B cell (primary cell): ENCODE measurements at regions not wholly inside any gene's neighbourhood (a gene's known extent, or its start where the extent isn't known, plus 50 kb on each side); places are given as distances from the start of the nearest gene placed in this dataset.

Source experiments
- ATAC-seq: fragments of 200-7000 bp; cut with Tn5 transposase; one replicate; pipeline ENCODE4 v1.10.0; 2021; ENCODE audit warnings: low read depth, mild to moderate bottlenecking, moderate number of reproducible peaks, moderate library complexity
- CTCF ChIA-PET: fragments of 350-600 bp; sonication (Branson Sonifier 250); formaldehyde crosslinking; loops from one replicate; lab custom pipeline; 2021; ENCODE audit warnings: antibody characterized with exemption, inconsistent platforms; lab: Charles Lee
- POLR2A ChIA-PET: fragments of 350-600 bp; sonication (Branson Sonifier 250); formaldehyde crosslinking; loops from one replicate; lab custom pipeline; 2021; ENCODE audit warnings: antibody characterized with exemption; lab: Charles Lee
- DNase-seq: peaks from one replicate; pipeline ENCODE4 v3.0.0; 2013
- H2AFZ ChIP-seq: 2 replicates; pipeline ENCODE4 v1.6.1; 2012; ENCODE audit warnings: mild to moderate bottlenecking, low read depth, low read length; ENCODE audit not compliant: insufficient read depth, poor library complexity, severe bottlenecking
- H3K27ac ChIP-seq, 2 donors: 1 replicate in 1 of 2; 2 replicates in 1 of 2; pipeline ENCODE4 v1.5.1; 2012 to 2013; ENCODE audit warnings: low read length in 2 of 2, mild to moderate bottlenecking in 2 of 2, moderate library complexity in 1 of 2
- H3K27me3 ChIP-seq, 4 experiments: fragments of 200-600 bp in 1 of 4; sonication (generic) in 1 of 4; replicated peaks in 1 of 4; 1 replicate in 2 of 4; 2 replicates in 2 of 4; pipeline versions ENCODE4 v1.6.1 to v1.7.0; 2013 to 2016; ENCODE audit warnings: low read length in 3 of 4, mild to moderate bottlenecking in 2 of 4, mixed read lengths in 1 of 4, moderate library complexity in 1 of 4; ENCODE audit not compliant: insufficient read depth in 4 of 4, control insufficient read depth in 3 of 4; ENCODE audit errors: control extremely low read depth in 1 of 4
- H3K36me3 ChIP-seq, 2 experiments: replicated peaks in 1 of 2; 1 replicate in 1 of 2; 2 replicates in 1 of 2; pipeline versions ENCODE4 v1.6.1 to v1.7.1; 2013; ENCODE audit warnings: low read length in 1 of 2; ENCODE audit not compliant: insufficient read depth in 2 of 2, control insufficient read depth in 1 of 2; ENCODE audit errors: control extremely low read depth in 1 of 2, extremely low read depth in 1 of 2
- H3K4me1 ChIP-seq, 2 donors: fragments of 200-600 bp in 1 of 2; sonication (generic) in 1 of 2; 1 replicate in 1 of 2; 2 replicates in 1 of 2; pipeline versions ENCODE4 v1.5.1 to v1.6.1; 2013 to 2017; ENCODE audit warnings: low read length in 2 of 2; ENCODE audit not compliant: control insufficient read depth in 2 of 2, insufficient read depth in 2 of 2
- H3K4me2 ChIP-seq: replicated peaks from 2 replicates; pipeline ENCODE3; 2012; ENCODE audit warnings: mild to moderate bottlenecking, low read depth, low read length; ENCODE audit not compliant: poor library complexity, severe bottlenecking
- H3K4me3 ChIP-seq, 5 experiments: fragments of 200-600 bp in 1 of 5; sonication (generic) in 1 of 5; 1 replicate in 3 of 5; 2 replicates in 2 of 5; pipeline versions ENCODE4 v1.5.1 to v1.7.0; 2011 to 2016; ENCODE audit warnings: low read length in 4 of 5, mild to moderate bottlenecking in 4 of 5, low read depth in 2 of 5, control low read depth in 1 of 5, moderate library complexity in 1 of 5; ENCODE audit not compliant: insufficient read depth in 1 of 5; ENCODE audit errors: control extremely low read depth in 1 of 5, extremely low read depth in 1 of 5
- H3K79me2 ChIP-seq: fragments of 200-600 bp; sonication (generic); one replicate; pipeline ENCODE4 v1.6.0; 2016; ENCODE audit warnings: low read length; ENCODE audit not compliant: control insufficient read depth, insufficient read depth
- H3K9ac ChIP-seq: fragments of 200-600 bp; sonication (generic); 2 replicates; pipeline ENCODE4 v1.6.1; 2017; ENCODE audit warnings: mild to moderate bottlenecking, low read length, moderate library complexity
- H3K9me3 ChIP-seq, 3 donors: one replicate each; pipeline versions ENCODE4 v1.6.1 to v1.7.1; 2013; ENCODE audit warnings: low read length in 2 of 3; ENCODE audit not compliant: control insufficient read depth in 2 of 3, insufficient read depth in 1 of 3; ENCODE audit errors: control extremely low read depth in 1 of 3
- H4K20me1 ChIP-seq: 2 replicates; pipeline ENCODE4 v1.6.0; 2012; ENCODE audit warnings: mild to moderate bottlenecking, low read length; ENCODE audit not compliant: insufficient read depth, control insufficient read depth, poor library complexity, severe bottlenecking
- H3K27ac Mint-ChIP-seq: one replicate; pipeline ENCODE4 v1.8.0; 2021; ENCODE audit warnings: mixed read lengths
- H3K27me3 Mint-ChIP-seq: one replicate; pipeline ENCODE4 v1.8.0; 2021; ENCODE audit warnings: mixed read lengths
- H3K4me1 Mint-ChIP-seq: one replicate; pipeline ENCODE4 v1.8.0; 2021; ENCODE audit warnings: mixed read lengths
- H3K4me3 Mint-ChIP-seq: one replicate; pipeline ENCODE4 v1.8.0; 2021; ENCODE audit warnings: mixed read lengths
- H3K9me3 Mint-ChIP-seq: one replicate; pipeline ENCODE4 v1.8.0; 2022; ENCODE audit warnings: mixed read lengths; ENCODE audit not compliant: insufficient read depth
- CTCF ChIP-seq: fragments of 200-600 bp; IDR thresholded peaks from one replicate; pipeline ENCODE4 v1.8.0; 2022; ENCODE audit warnings: antibody characterized with exemption, mild to moderate bottlenecking
- EZH2 ChIP-seq: IDR thresholded peaks from 2 replicates; pipeline ENCODE4 v1.6.1; 2012; ENCODE audit warnings: borderline replicate concordance, low read depth, mild to moderate bottlenecking, moderate library complexity, low read length; ENCODE audit not compliant: insufficient read depth, poor library complexity, severe bottlenecking
- WGBS: methylation state at CpG from one replicate; pipeline ENCODE4 v1.1.5; 2013; ENCODE audit warnings: missing lambda C conversion rate; ENCODE audit not compliant: insufficient coverage; 5-methylcytosine and 5-hydroxymethylcytosine counted together
- intact Hi-C: fragments of 100-400 bp; cut with micrococcal nuclease; formaldehyde crosslinking; loops from one replicate; pipeline ENCODE4 v1.10.0; 2022

- CTCF ChIA-PET = interaction anchor here (0.7 kb wide), 1 partner anchor 155 kb away, joined by 6 read pairs; no protein-coding TSS in a partner anchor
- no peak overlapping the region for H3K4me3 Mint-ChIP-seq
- H3K27me3 ChIP-seq = no peaks in the 10 kb centered on the region
- H3K4me1 ChIP-seq = no peaks in the 10 kb centered on the region
- H3K4me2 ChIP-seq = no peak overlapping the region
- ATAC-seq (no peak), DNase-seq (no peak)
- no peaks in the 10 kb centered on the region for H3K9me3 ChIP-seq
- no peaks in the 10 kb centered on the region for H3K27me3 Mint-ChIP-seq
- H3K27ac ChIP-seq = no peak overlapping the region
- no peak overlapping the region for H3K27ac Mint-ChIP-seq
- no peaks in the 10 kb centered on the region for H3K79me2 ChIP-seq
- intact Hi-C loops = no loop called here
- no peaks in the 10 kb centered on the region for H3K36me3 ChIP-seq
- WGBS = no CpG with 5 or more reads among the region's 1 CpG
- POLR2A ChIA-PET = no interaction called here
- H3K4me1 Mint-ChIP-seq = peaks cover 3% of the 10 kb centered on the region
- no peak overlapping the region for H2AFZ ChIP-seq
- H3K9ac ChIP-seq = no peak overlapping the region
- H3K9me3 Mint-ChIP-seq = no peaks in the 10 kb centered on the region
- H4K20me1 ChIP-seq = no peaks in the 10 kb centered on the region
- no peak overlapping the region for H3K4me3 ChIP-seq
- no peak for TF ChIP-seq EZH2
- no peak for TF ChIP-seq CTCF
Measured at GRCh38 chr1:222931023-222931422, 116.2 kb downstream of the DISP1 start.

GRCh38 chr1:222933273-222933672 lies 118.4 kb downstream of the DISP1 start:
- H3K27ac Mint-ChIP-seq = no peak overlapping the region
- H3K4me3 Mint-ChIP-seq = no peak overlapping the region
- ChIA-PET POLR2A (no interaction called here), CTCF (no interaction called here)
- Histone ChIP-seq H3K27me3 (no peaks in the 10 kb centered on the region), H3K4me3 (no peak overlapping the region), H3K27ac (no peak overlapping the region), H3K36me3 (no peaks in the 10 kb centered on the region), H4K20me1 (no peaks in the 10 kb centered on the region), H3K9me3 (peaks cover 0 to under 1% (median 0%) of the 10 kb centered on the region in 3 donors), H2AFZ (no peak overlapping the region), H3K9ac (no peak overlapping the region), H3K4me1 (no peaks in the 10 kb centered on the region), H3K79me2 (no peaks in the 10 kb centered on the region), H3K4me2 (no peak overlapping the region)
- H3K4me1 Mint-ChIP-seq = peaks cover 1% of the 10 kb centered on the region
- DNase-seq (no peak), ATAC-seq (no peak)
- no CpG with 5 or more reads among the region's 2 CpGs for WGBS
- no peaks in the 10 kb centered on the region for H3K27me3 Mint-ChIP-seq
- TF ChIP-seq CTCF = no peak
- TF ChIP-seq EZH2 = no peak
- H3K9me3 Mint-ChIP-seq = no peaks in the 10 kb centered on the region
- intact Hi-C loops = no loop called here
